Epithelial cell of proximal tubule (primary cell): ENCODE measurements at regions not wholly inside any gene's neighbourhood (a gene's known extent, or its start where the extent isn't known, plus 50 kb on each side); places are given as distances from the start of the nearest gene placed in this dataset.

ENCODE experiments used
- DNase-seq: peaks from one replicate; pipeline ENCODE4 v3.0.0-alpha.2; 2011; ENCODE audit warnings: low read depth
- H3K4me3 ChIP-seq: 2 replicates; pipeline ENCODE4 v1.5.1; 2011; ENCODE audit warnings: low read depth, mild to moderate bottlenecking, low read length
- TF ChIP-seq, protein P1 (sequence below): conservative IDR thresholded peaks from 2 replicates; pipeline ENCODE4 v1.5.1; 2012; ENCODE audit warnings: low read depth, mild to moderate bottlenecking, low read length

DNA sequence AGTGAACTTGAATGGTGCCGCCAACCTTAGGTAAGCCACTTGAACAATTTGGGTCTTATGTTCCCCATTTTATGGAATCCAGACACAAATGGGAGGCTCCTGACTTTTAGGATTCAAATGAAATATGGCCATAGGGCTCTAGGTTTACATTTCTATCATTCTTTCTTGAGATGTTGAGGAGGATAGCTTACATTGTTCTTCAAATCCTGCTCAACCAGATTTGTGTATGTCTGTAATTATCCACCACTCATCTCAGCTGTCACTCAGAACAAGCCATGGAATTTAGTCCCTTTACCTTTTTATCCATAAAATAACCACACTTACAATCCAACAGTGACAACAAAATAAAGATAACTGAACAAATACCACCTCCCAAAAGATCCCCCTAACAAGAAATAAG, 682.9 kb upstream of the PTBP2 start:
- TF ChIP-seq, protein P1, sequence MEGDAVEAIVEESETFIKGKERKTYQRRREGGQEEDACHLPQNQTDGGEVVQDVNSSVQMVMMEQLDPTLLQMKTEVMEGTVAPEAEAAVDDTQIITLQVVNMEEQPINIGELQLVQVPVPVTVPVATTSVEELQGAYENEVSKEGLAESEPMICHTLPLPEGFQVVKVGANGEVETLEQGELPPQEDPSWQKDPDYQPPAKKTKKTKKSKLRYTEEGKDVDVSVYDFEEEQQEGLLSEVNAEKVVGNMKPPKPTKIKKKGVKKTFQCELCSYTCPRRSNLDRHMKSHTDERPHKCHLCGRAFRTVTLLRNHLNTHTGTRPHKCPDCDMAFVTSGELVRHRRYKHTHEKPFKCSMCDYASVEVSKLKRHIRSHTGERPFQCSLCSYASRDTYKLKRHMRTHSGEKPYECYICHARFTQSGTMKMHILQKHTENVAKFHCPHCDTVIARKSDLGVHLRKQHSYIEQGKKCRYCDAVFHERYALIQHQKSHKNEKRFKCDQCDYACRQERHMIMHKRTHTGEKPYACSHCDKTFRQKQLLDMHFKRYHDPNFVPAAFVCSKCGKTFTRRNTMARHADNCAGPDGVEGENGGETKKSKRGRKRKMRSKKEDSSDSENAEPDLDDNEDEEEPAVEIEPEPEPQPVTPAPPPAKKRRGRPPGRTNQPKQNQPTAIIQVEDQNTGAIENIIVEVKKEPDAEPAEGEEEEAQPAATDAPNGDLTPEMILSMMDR = no peak
- H3K4me3 ChIP-seq = no peak overlapping the region
- DNase-seq = no peak

DNA sequence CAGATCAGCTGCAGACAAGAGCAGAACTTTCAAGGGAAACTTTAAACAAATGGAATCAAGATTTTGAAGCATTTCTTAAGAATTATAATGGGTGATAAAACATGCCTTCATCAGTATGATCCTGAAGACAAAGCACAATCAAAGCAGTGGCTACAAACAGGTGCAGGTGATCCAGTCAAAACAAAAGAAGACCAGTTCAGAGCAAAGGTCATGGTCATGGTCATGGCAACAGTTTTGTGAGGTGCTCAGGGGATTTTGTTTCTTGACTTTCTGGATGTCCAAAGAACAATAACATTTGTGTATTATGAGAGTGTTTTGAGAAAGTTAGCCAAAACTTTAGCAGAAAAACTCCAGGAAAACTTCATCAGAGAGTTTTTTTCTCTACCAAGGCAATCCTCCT, 681.7 kb upstream of the PTBP2 start:
- no peak overlapping the region for H3K4me3 ChIP-seq
- DNase-seq = no peak
- TF ChIP-seq, protein P1 = no peak

DNA sequence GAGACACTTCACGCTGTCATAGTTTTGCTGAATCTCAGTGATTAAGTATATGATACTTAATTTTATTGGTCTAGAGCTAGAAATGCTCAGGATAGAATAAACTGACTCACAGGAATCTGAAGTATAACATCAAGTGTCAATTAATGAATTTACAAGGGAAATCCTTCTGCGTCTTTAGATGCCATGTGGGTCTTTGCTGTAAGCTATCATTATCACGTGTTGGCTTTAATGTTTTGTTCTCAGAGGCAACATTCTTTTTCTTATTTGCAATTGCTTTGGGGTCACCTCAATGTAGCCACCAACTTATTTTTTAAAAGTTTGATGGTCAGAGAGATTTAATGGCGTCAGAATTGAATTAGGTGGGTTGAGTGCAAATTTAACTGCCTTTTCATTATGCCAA, 680.1 kb upstream of the PTBP2 start:
- DNase-seq = no peak
- TF ChIP-seq, protein P1 = no peak
- no peak overlapping the region for H3K4me3 ChIP-seq

DNA sequence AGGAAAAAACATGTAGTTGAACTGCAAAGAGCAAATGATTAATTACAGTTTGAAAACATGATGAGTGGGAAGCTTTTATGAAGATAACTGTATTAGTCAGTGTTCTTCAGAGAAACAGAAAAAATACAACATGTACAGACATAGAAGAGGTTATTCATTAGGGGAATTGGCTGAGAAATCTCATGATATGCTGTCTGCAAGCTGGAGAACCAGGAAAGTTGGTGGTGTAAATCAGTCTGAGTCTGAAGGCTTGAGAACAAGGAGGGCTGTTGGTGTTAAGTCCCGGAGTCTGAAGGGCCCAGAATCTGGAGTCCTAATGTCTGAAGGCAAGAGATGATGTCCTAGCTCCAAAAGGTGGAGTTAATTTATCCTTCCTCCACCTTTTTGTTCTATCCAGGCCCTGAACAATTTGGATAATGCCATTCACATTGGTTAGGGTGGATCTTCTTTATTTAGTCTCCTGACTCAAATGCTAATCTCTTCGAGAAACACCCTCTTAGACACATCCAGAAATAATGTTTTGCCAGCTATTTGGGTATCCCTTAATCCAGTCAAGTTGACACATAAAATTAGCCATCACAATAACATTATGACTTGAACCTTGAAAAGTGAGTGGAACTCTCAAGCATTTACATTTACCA, 672.9 kb upstream of the PTBP2 start:
- TF ChIP-seq, protein P1 = no peak
- no peak overlapping the region for H3K4me3 ChIP-seq
- DNase-seq = no peak

DNA sequence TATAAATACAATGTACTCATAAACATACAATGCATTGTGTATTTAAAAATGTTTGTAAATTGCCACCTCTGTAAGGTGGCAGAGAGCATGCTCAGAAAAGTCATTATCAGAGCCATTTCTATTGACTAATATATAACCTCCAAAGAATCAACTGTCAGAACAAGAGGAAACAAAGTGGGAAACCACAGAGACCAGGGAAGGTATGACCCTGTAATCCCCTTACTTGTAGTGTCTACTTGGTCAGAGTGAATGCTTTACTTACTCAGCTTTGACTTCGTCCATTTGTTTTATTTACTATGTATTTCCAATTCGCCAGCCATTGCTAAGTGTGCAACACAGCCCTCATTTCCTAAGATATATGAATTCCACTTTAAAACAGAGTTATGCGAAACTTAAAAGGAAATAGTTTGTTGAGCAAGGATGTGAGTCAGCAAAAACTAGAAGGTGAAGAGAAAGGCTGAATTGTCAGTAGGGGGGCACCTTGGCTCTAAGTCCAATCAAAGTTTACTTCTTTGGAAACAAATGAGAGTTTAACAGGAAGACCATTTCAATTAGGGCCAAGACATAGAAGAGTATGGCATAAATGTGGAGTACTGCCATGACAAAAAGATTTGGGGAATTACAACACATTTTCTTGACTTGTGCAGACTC, 671.7 kb upstream of the PTBP2 start:
- no peak for DNase-seq
- H3K4me3 ChIP-seq = no peak overlapping the region
- TF ChIP-seq, protein P1 = no peak

DNA sequence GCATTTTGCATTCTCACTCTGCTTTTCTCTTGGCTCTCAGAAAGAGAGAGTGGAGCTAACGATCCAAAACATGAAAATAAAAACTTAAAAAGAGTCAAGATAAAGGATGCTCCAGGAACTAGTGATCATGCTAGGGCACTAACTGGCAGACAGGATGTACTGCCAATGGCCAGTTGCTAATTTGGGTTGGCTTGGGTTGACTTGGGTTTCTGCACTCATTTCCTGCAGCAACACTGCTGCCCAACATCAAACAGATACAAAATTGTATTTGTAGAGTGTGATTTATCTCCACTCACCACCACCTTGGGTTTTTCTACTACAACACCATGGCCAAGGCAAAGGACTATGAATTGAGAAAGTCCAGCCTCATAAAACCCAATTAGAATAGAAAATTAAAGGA, 662.3 kb upstream of the PTBP2 start:
- H3K4me3 ChIP-seq = no peak overlapping the region
- TF ChIP-seq, protein P1 = no peak
- DNase-seq = no peak

DNA sequence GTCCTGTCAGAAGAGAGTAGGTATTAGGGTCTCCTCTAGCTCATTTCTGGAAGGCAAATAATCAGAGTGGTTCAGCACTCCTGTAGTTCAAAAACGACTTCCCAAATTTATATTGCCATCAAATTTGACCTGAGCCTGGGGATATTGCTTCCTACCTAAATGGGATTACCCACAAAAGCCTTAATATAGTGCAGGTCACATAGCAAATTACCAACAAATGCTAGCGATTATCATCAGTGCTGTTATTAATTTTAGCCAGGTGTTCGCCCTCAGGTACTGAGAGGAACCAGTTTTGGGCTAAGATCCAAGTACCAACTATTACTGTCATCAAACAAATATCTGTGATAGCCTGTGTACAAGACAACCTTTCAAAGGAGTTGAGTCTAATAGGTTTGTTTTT, 661.8 kb upstream of the PTBP2 start:
- TF ChIP-seq, protein P1 = no peak
- H3K4me3 ChIP-seq = no peak overlapping the region
- no peak for DNase-seq
